Psoas muscle (tissue), 7 donors: ENCODE measurements at regions not wholly inside any gene's neighbourhood (a gene's known extent, or its start where the extent isn't known, plus 50 kb on each side); places are given as distances from the start of the nearest gene placed in this dataset.

Source experiments
- ATAC-seq, 4 donors: fragments of 200-7000 bp; cut with Tn5 transposase; one replicate each; pipeline ENCODE4 v1.9.1; 2020; ENCODE audit warnings: moderate library complexity in 3 of 4, mild to moderate bottlenecking in 2 of 4
- DNase-seq, 2 donors: peaks; one replicate each; pipeline ENCODE4 v3.0.0-alpha.2; 2020
- H3K27ac ChIP-seq: fragments of 200-600 bp; one replicate; pipeline ENCODE4 v1.8.0; 2022
- H3K27me3 ChIP-seq, 3 donors: fragments of 200-600 bp in 1 of 3; one replicate each; pipeline versions ENCODE4 v1.6.1 to v1.8.0; 2013 to 2022; ENCODE audit warnings: low read length in 2 of 3, mild to moderate bottlenecking in 2 of 3, moderate library complexity in 1 of 3; ENCODE audit not compliant: insufficient read depth in 3 of 3
- H3K36me3 ChIP-seq, 2 donors: fragments of 200-600 bp in 1 of 2; one replicate each; pipeline versions ENCODE4 v1.6.1 to v1.8.0; 2013 to 2022; ENCODE audit warnings: low read depth in 1 of 2, mild to moderate bottlenecking in 1 of 2, moderate library complexity in 1 of 2; ENCODE audit not compliant: insufficient read depth in 1 of 2
- H3K4me1 ChIP-seq: fragments of 200-600 bp; one replicate; pipeline ENCODE4 v1.8.0; 2022
- H3K4me3 ChIP-seq: fragments of 200-600 bp; one replicate; pipeline ENCODE4 v1.8.0; 2022; ENCODE audit warnings: mild to moderate bottlenecking
- H3K9me3 ChIP-seq: fragments of 200-600 bp; one replicate; pipeline ENCODE4 v1.8.0; 2022
- CTCF ChIP-seq: fragments of 200-600 bp; IDR thresholded peaks from one replicate; pipeline ENCODE4 v1.8.0; 2022; ENCODE audit warnings: antibody characterized with exemption
- WGBS, 3 donors: extraction: QIAGEN DNeasy Blood & Tissue Kit; methylation state at CpG; one replicate each; pipeline versions ENCODE4 v1.1.6 to v1.1.7; 2013; 5-methylcytosine and 5-hydroxymethylcytosine counted together
- intact Hi-C, 2 donors: fragments of 100-400 bp; cut with DNase I; formaldehyde crosslinking; loops; one replicate each; pipeline versions ENCODE4 v1.11.0 to v1.14.2; 2022
- donor health status: healthy with polysubstance abuse.
- donor health status: DM: no; HTN: no; CAD: no; lungs with moderate emphysema.
- donor health status: Bipolar disorder and iron deficiency.
- donor health status: healthy.
- donor health status: DM: yes; HTN: yes; CAD: no.
- donor health status: DM: no; HTN: no; CAD: no.
- donor health status: DM: yes; HTN: yes; CAD: no.

- Histone ChIP-seq H3K4me3 (no peak overlapping the region), H3K27me3 (no peaks in the 10 kb centered on the region), H3K27ac (no peak overlapping the region), H3K4me1 (no peaks in the 10 kb centered on the region), H3K36me3 (no peaks in the 10 kb centered on the region), H3K9me3 (no peaks in the 10 kb centered on the region)
- intact Hi-C loops = no loop called here
- WGBS, 3 donors = 64 to 84% (median 78%) methylated on average over 1 of the region's 1 CpG
- no peak for TF ChIP-seq CTCF
- DNase-seq = no peak
- ATAC-seq = no peak
These were observed 79.7 kb upstream of the CDH6 start for GRCh38 chr5:31113666-31114350.

GRCh38 chr5:31113101-31113500, 80.4 kb upstream of the CDH6 start:
- ATAC-seq (no peak), DNase-seq (no peak)
- no peak overlapping the region for H3K4me3 ChIP-seq
- H3K9me3 ChIP-seq = no peaks in the 10 kb centered on the region
- no peak overlapping the region for H3K27ac ChIP-seq
- no peak for TF ChIP-seq CTCF
- intact Hi-C loops = no loop called here
- 26 to 32% (median 29%) methylated on average over 3 of the region's 3 CpGs for WGBS, 3 donors
- H3K4me1 ChIP-seq = no peaks in the 10 kb centered on the region
- H3K27me3 ChIP-seq = no peaks in the 10 kb centered on the region
- no peaks in the 10 kb centered on the region for H3K36me3 ChIP-seq

- intact Hi-C loops = no loop called here
- no peak for ATAC-seq
These were observed 86.4 kb upstream of the CDH6 start for GRCh38 chr5:31107091-31107518.

GRCh38 chr5:31106691-31107090, 86.8 kb upstream of the CDH6 start:
- Histone ChIP-seq H3K9me3 (no peaks in the 10 kb centered on the region), H3K27me3 (no peaks in the 10 kb centered on the region), H3K27ac (no peak overlapping the region), H3K4me1 (no peaks in the 10 kb centered on the region), H3K4me3 (no peak overlapping the region), H3K36me3 (no peaks in the 10 kb centered on the region)
- no peak for DNase-seq
- TF ChIP-seq CTCF = no peak
- no peak for ATAC-seq
- 24 to 31% (median 28%) methylated on average over 4 of the region's 4 CpGs for WGBS, 3 donors
- intact Hi-C loops = no loop called here

More at GRCh38 chr5:31107091-31107518, 86.4 kb upstream of the CDH6 start:
- no peak for TF ChIP-seq CTCF
- Histone ChIP-seq H3K36me3 (no peaks in the 10 kb centered on the region), H3K27me3 (no peaks in the 10 kb centered on the region), H3K9me3 (no peaks in the 10 kb centered on the region), H3K4me1 (no peaks in the 10 kb centered on the region), H3K4me3 (no peak overlapping the region), H3K27ac (no peak overlapping the region)
- WGBS, 3 donors = 1 to 6% (median 3%) methylated on average over 2 of the region's 2 CpGs
- no peak for DNase-seq

- WGBS, 3 donors = 29 to 55% (median 32%) methylated on average over 2 of the region's 2 CpGs
- Histone ChIP-seq H3K4me3 (no peak overlapping the region), H3K27ac (no peak overlapping the region), H3K9me3 (no peaks in the 10 kb centered on the region), H3K36me3 (no peaks in the 10 kb centered on the region), H3K27me3 (no peaks in the 10 kb centered on the region), H3K4me1 (no peaks in the 10 kb centered on the region)
- no peak for DNase-seq
- TF ChIP-seq CTCF = no peak
- no peak for ATAC-seq
- intact Hi-C loops = no loop called here
These were observed 87.2 kb upstream of the CDH6 start for GRCh38 chr5:31106278-31106677.
